Prostate gland (tissue), 2 donors: ENCODE measurements at regions not wholly inside any gene's neighbourhood (a gene's known extent, or its start where the extent isn't known, plus 50 kb on each side); places are given as distances from the start of the nearest gene placed in this dataset.

Source experiments
- POLR2A ChIP-seq: fragments of 450-650 bp; IDR thresholded peaks from one replicate; pipeline ENCODE4 v1.6.1; 2016; ENCODE audit warnings: antibody characterized with exemption, mild to moderate bottlenecking
- POLR2AphosphoS5 ChIP-seq: sonication (generic); formaldehyde crosslinking; IDR thresholded peaks from one replicate; pipeline ENCODE4 v1.6.1; 2017; ENCODE audit warnings: antibody characterized with exemption
- TF ChIP-seq, protein P1 (sequence below), 4 experiments: fragments of 200-600 bp in 2 of 4; fragments of 450-650 bp in 2 of 4; sonication (generic) in 2 of 4; IDR thresholded peaks; 1 replicate in 3 of 4; 2 replicates in 1 of 4; pipeline ENCODE4 v1.5.1; 2016 to 2019; ENCODE audit warnings: antibody characterized with exemption in 4 of 4, mild to moderate bottlenecking in 2 of 4, moderate library complexity in 2 of 4

DNA sequence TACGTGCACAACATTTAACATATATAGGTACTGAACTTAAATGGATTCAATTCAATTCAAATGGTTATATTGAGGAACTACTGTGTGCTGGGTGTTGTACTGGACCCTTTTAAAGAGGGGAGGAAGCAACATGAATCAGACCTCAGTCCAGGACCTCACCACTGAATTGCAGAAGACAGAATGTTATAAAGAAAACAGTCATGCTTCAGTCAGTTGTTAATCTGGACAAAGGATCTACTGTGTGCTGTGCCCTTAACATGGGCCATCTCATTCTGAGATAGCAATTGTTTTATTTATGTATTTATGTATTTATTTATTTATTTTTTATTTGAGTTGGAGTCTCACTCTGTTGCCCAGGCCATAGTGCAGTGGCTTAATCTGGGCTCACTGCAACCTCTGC is 240.1 kb downstream of the HAPSTR1 start:
- TF ChIP-seq, protein P1, sequence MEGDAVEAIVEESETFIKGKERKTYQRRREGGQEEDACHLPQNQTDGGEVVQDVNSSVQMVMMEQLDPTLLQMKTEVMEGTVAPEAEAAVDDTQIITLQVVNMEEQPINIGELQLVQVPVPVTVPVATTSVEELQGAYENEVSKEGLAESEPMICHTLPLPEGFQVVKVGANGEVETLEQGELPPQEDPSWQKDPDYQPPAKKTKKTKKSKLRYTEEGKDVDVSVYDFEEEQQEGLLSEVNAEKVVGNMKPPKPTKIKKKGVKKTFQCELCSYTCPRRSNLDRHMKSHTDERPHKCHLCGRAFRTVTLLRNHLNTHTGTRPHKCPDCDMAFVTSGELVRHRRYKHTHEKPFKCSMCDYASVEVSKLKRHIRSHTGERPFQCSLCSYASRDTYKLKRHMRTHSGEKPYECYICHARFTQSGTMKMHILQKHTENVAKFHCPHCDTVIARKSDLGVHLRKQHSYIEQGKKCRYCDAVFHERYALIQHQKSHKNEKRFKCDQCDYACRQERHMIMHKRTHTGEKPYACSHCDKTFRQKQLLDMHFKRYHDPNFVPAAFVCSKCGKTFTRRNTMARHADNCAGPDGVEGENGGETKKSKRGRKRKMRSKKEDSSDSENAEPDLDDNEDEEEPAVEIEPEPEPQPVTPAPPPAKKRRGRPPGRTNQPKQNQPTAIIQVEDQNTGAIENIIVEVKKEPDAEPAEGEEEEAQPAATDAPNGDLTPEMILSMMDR (IDR thresholded peaks at IDR 0.05) = no peak
- TF ChIP-seq POLR2A (no peak), POLR2AphosphoS5 (no peak)
